Keratinocyte (primary cell): ENCODE measurements at regions not wholly inside any gene's neighbourhood (a gene's known extent, or its start where the extent isn't known, plus 50 kb on each side); places are given as distances from the start of the nearest gene placed in this dataset.
"Not testable (repeated sequence)": the region's sequence is repeated elsewhere in the genome, so short reads cannot be mapped to it uniquely, and the experiment has no call there.

Source experiments
- EZH2 ChIP-seq: IDR thresholded peaks from one replicate; pipeline ENCODE4 v1.6.1; 2012; ENCODE audit warnings: inconsistent platforms, mild to moderate bottlenecking, low read length, moderate library complexity
- TF ChIP-seq, protein P1 (sequence below), 3 experiments: IDR thresholded peaks in 1 of 3; conservative IDR thresholded peaks in 1 of 3; optimal IDR thresholded peaks in 1 of 3; 2 replicates in 2 of 3; 3 replicates in 1 of 3; pipeline versions ENCODE3 to v1.5.1; 2011; ENCODE audit warnings: low read length in 3 of 3, mild to moderate bottlenecking in 3 of 3, moderate library complexity in 2 of 3, control low read depth in 1 of 3, inconsistent platforms in 1 of 3; ENCODE audit not compliant: insufficient read depth in 2 of 3; ENCODE audit errors: extremely low read depth in 1 of 3

DNA sequence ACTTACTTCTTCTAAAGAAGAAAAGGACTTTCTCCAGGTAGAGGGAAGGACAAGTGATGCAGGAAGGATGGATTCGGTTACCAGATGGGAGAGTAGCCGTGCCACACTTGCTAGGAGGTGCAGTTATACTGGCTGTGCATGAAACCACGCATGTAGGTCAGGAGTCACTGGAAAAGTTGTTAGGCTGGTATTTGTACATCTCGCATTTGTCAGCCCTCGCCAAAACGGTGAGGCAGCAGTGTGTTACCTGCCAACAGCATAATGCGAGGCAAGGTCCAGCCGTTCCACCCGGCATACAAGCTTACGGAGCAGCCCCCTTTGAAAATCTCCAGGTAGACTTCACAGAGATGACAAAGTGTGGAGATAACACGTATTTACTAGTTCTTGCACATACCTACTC is 74.5 kb downstream of the DAPL1 start:
- TF ChIP-seq, protein P1, sequence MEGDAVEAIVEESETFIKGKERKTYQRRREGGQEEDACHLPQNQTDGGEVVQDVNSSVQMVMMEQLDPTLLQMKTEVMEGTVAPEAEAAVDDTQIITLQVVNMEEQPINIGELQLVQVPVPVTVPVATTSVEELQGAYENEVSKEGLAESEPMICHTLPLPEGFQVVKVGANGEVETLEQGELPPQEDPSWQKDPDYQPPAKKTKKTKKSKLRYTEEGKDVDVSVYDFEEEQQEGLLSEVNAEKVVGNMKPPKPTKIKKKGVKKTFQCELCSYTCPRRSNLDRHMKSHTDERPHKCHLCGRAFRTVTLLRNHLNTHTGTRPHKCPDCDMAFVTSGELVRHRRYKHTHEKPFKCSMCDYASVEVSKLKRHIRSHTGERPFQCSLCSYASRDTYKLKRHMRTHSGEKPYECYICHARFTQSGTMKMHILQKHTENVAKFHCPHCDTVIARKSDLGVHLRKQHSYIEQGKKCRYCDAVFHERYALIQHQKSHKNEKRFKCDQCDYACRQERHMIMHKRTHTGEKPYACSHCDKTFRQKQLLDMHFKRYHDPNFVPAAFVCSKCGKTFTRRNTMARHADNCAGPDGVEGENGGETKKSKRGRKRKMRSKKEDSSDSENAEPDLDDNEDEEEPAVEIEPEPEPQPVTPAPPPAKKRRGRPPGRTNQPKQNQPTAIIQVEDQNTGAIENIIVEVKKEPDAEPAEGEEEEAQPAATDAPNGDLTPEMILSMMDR (optimal IDR thresholded peaks at IDR 0.05 in 1 of 3, IDR thresholded peaks at IDR 0.05 in 1 of 3, conservative IDR thresholded peaks at IDR 0.05 in 1 of 3; ENCODE audit: extremely low read depth in 1 of 3, insufficient read depth in 2 of 3, low read length in 3 of 3): not testable (repeated sequence)
- TF ChIP-seq EZH2: not testable (repeated sequence)
